OCI-M1 (cell line): ENCODE measurements at regions not wholly inside any gene's neighbourhood (a gene's known extent, or its start where the extent isn't known, plus 50 kb on each side); places are given as distances from the start of the nearest gene placed in this dataset.

Experiments
- DNase-seq: peaks from one replicate; lab custom pipeline; 2025; lab: John Stamatoyannopoulos, UW

GRCh38 chr14:51396222-51396815 lies 156.3 kb downstream of the TMX1 start:
- DNase-seq, result no peak

- DNase-seq, result no peak
Observed at GRCh38 chr14:51398898-51399297, 158.9 kb downstream of the TMX1 start.

GRCh38 chr14:51400139-51400538 lies 160.1 kb downstream of the TMX1 start:
- DNase-seq, result no peak

GRCh38 chr14:51401272-51401671 lies 161.2 kb downstream of the TMX1 start:
- DNase-seq, result no peak

- DNase-seq, result no peak
Observed at GRCh38 chr14:51401756-51402155, 161.7 kb downstream of the TMX1 start.

GRCh38 chr14:51410897-51411296 lies 170.8 kb downstream of the TMX1 start:
- no peak for DNase-seq

GRCh38 chr14:51419685-51420084 lies 179.6 kb downstream of the TMX1 start:
- DNase-seq, result no peak

- no peak for DNase-seq
Observed at GRCh38 chr14:51422704-51423103, 182.7 kb downstream of the TMX1 start.

- DNase-seq, result peak; percentile 1
Observed at GRCh38 chr14:51424041-51424440, 184.0 kb downstream of the TMX1 start.

GRCh38 chr14:51424561-51425251 lies 184.7 kb downstream of the TMX1 start:
- DNase-seq, result no peak

- DNase-seq, result no peak
Observed at GRCh38 chr14:51428981-51429380, 188.9 kb downstream of the TMX1 start.

- no peak for DNase-seq
Observed at GRCh38 chr14:51430079-51430478, 190.0 kb downstream of the TMX1 start.

GRCh38 chr14:51430633-51431032 lies 190.6 kb downstream of the TMX1 start:
- DNase-seq, result no peak

- no peak for DNase-seq
Observed at GRCh38 chr14:51431033-51431709, 191.1 kb downstream of the TMX1 start.

GRCh38 chr14:51431741-51432140 lies 191.7 kb downstream of the TMX1 start:
- no peak for DNase-seq

- no peak for DNase-seq
Observed at GRCh38 chr14:51432302-51432948, 192.4 kb downstream of the TMX1 start.

- DNase-seq, result no peak
Observed at GRCh38 chr14:51436630-51437029, 196.6 kb downstream of the TMX1 start.

GRCh38 chr14:51439896-51440295 lies 199.8 kb downstream of the TMX1 start:
- no peak for DNase-seq

GRCh38 chr14:51441001-51441400 lies 201.0 kb downstream of the TMX1 start:
- DNase-seq, result no peak

GRCh38 chr14:51442513-51443175 lies 202.6 kb downstream of the TMX1 start:
- no peak for DNase-seq

GRCh38 chr14:51443195-51444018 lies 203.4 kb downstream of the TMX1 start:
- DNase-seq, result no peak
